ENCODE measurements at regions not wholly inside any gene's neighbourhood (a gene's known extent, or its start where the extent isn't known, plus 50 kb on each side); places are given as distances from the start of the nearest gene placed in this dataset.

DNA sequence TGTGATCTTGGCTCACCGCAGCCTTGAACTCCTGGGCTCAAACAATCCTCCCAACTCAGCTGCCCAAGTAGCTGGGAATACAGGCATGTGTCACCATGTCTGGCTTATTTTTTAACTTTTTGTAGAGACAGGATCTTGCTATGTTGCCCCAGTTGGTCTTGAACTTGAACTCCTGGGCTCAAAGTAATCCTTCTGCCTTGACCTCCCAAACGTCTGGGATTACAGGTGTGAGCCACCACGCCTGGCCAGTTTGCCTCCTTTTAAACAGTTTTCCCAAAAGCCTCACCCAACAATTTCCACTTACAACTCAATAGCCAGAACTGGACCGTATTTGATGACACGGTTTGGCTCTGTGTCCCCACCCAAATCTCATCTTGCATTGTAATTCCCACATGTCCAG lies 85.4 kb upstream of the FOXN2 start:
- TF ChIP-seq POLR2AphosphoS5 (IDR thresholded peaks at IDR 0.05; ENCODE audit: low read depth) (no peak), REST (IDR thresholded peaks at IDR 0.05; ENCODE audit: insufficient replicate concordance, low read depth) (no peak), GABPA (IDR thresholded peaks at IDR 0.05; ENCODE audit: low read depth) (no peak)
- TF ChIP-seq, protein P1, sequence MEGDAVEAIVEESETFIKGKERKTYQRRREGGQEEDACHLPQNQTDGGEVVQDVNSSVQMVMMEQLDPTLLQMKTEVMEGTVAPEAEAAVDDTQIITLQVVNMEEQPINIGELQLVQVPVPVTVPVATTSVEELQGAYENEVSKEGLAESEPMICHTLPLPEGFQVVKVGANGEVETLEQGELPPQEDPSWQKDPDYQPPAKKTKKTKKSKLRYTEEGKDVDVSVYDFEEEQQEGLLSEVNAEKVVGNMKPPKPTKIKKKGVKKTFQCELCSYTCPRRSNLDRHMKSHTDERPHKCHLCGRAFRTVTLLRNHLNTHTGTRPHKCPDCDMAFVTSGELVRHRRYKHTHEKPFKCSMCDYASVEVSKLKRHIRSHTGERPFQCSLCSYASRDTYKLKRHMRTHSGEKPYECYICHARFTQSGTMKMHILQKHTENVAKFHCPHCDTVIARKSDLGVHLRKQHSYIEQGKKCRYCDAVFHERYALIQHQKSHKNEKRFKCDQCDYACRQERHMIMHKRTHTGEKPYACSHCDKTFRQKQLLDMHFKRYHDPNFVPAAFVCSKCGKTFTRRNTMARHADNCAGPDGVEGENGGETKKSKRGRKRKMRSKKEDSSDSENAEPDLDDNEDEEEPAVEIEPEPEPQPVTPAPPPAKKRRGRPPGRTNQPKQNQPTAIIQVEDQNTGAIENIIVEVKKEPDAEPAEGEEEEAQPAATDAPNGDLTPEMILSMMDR (IDR thresholded peaks at IDR 0.05; ENCODE audit: insufficient read depth, low read length): no peak
